H1 (cell line): ENCODE measurements at regions not wholly inside any gene's neighbourhood (a gene's known extent, or its start where the extent isn't known, plus 50 kb on each side); places are given as distances from the start of the nearest gene placed in this dataset.

Source experiments
- BRCA1 ChIP-seq: IDR thresholded peaks from 2 replicates; pipeline ENCODE4 v1.6.1; 2012; ENCODE audit warnings: low read depth, low read length, improper control_type of control experiment
- CEBPB ChIP-seq: IDR thresholded peaks from 2 replicates; pipeline ENCODE4 v1.6.1; 2012; ENCODE audit warnings: low read depth, low read length
- POU5F1 ChIP-seq: IDR thresholded peaks from 2 replicates; pipeline ENCODE4 v1.6.1; 2011; ENCODE audit warnings: low read depth, mild to moderate bottlenecking, low read length, moderate library complexity
- RFX5 ChIP-seq: IDR thresholded peaks from 2 replicates; pipeline ENCODE4 v1.6.1; 2011; ENCODE audit warnings: low read depth, low read length, improper control_type of control experiment, borderline replicate concordance
- SIRT6 ChIP-seq: IDR thresholded peaks from one replicate; pipeline ENCODE4 v1.7.1; 2012; ENCODE audit warnings: low read length, inconsistent platforms
- YY1 ChIP-seq: IDR thresholded peaks from 2 replicates; pipeline ENCODE4 v1.6.1; 2011; ENCODE audit warnings: low read depth, mild to moderate bottlenecking, low read length

DNA sequence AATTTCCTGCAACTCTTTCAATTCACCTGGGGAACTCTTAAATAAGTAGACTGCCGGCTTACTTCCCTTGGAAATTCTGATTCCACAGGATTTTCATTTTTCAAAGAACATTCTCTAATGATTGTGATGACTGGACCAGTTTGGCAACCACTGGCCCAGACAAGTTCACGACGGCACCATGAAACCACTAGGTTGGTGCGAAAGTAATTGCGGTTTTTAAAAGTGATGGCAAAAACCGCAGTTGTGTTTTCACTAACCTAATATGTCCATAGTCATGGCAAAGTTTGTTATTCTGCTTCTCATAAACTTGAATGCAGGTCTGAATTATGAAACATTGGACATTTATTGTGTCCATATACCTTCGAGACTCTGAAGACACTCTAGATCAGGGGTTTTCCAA, 317.2 kb downstream of the IRX1 start (continued):
- TF ChIP-seq BRCA1, result no peak
- no peak for TF ChIP-seq YY1
- no peak for TF ChIP-seq RFX5
- TF ChIP-seq POU5F1, result no peak
- TF ChIP-seq SIRT6, result no peak
- no peak for TF ChIP-seq CEBPB
